Transverse colon (tissue), 3 donors: ENCODE measurements at regions not wholly inside any gene's neighbourhood (a gene's known extent, or its start where the extent isn't known, plus 50 kb on each side); places are given as distances from the start of the nearest gene placed in this dataset.

ENCODE experiments used
- CTCF ChIP-seq, 5 experiments: fragments of 200-600 bp in 3 of 5; fragments of 450-650 bp in 2 of 5; sonication (generic) in 3 of 5; IDR thresholded peaks; 1 replicate in 2 of 5; 2 replicates in 3 of 5; pipeline ENCODE4 v1.5.1; 2016 to 2017; ENCODE audit warnings: antibody characterized with exemption in 5 of 5, inconsistent platforms in 3 of 5, mild to moderate bottlenecking in 2 of 5, moderate library complexity in 1 of 5
- POLR2A ChIP-seq: fragments of 450-650 bp; IDR thresholded peaks from one replicate; pipeline ENCODE4 v1.6.1; 2016; ENCODE audit warnings: antibody characterized with exemption, mild to moderate bottlenecking, moderate library complexity

- TF ChIP-seq CTCF (IDR thresholded peaks at IDR 0.05) (no peak), POLR2A (no peak)
Observed at GRCh38 chr9:26682796-26683496, 209.7 kb downstream of the CAAP1 start.
